Motor neuron (in vitro differentiated cells): ENCODE measurements at regions not wholly inside any gene's neighbourhood (a gene's known extent, or its start where the extent isn't known, plus 50 kb on each side); places are given as distances from the start of the nearest gene placed in this dataset.

Experiments
- ATAC-seq, 8 experiments: fragments of 200-7000 bp; cut with Tn5 transposase; replicated peaks in 6 of 8; 2 replicates each; pipeline ENCODE4 v1.8.0; 2021; ENCODE audit warnings: mild to moderate bottlenecking in 8 of 8, moderate library complexity in 8 of 8
- H3K27ac ChIP-seq, 2 donors: fragments of 250-450 bp; sonication (Bioruptor Pico); 2 replicates each; pipeline ENCODE4 v1.9.0; 2021; ENCODE audit warnings: antibody characterized with exemption in 2 of 2, mild to moderate bottlenecking in 2 of 2, moderate library complexity in 1 of 2
- H3K4me1 ChIP-seq, 2 donors: fragments of 250-450 bp; sonication (Bioruptor Pico); replicated peaks in 1 of 2; 2 replicates each; pipeline ENCODE4 v1.6.1; 2021; ENCODE audit warnings: antibody characterized with exemption in 2 of 2, mild to moderate bottlenecking in 2 of 2, moderate library complexity in 1 of 2
- H3K4me3 ChIP-seq, 5 donors: fragments of 250-450 bp; sonication (Bioruptor Pico); 2 replicates each; pipeline ENCODE4 v1.9.0; 2021; ENCODE audit warnings: antibody characterized with exemption in 5 of 5, mild to moderate bottlenecking in 5 of 5, moderate library complexity in 4 of 5
- WGBS, 10 experiments: fragments of 450-650 bp; shearing (Covaris generic); methylation state at CpG; one replicate each; pipeline ENCODE4 v1.0.0; 2022; 5-methylcytosine and 5-hydroxymethylcytosine counted together
- in situ Hi-C, 9 experiments: fragments of 400-800 bp; cut with MboI; loops; one replicate each; pipeline ENCODE4 v1.15.0; 2021; ENCODE audit warnings: low sequenced_read_pairs in 9 of 9, low pct_unique_long_range_greater_than_20kb in 2 of 9; ENCODE audit not compliant: unreplicated experiment in 9 of 9

- no peak overlapping the region for H3K27ac ChIP-seq
- in situ Hi-C loops = no loop called here
- H3K4me1 ChIP-seq = no peaks in the 10 kb centered on the region
- H3K4me3 ChIP-seq = no peak overlapping the region
- 20 to 90% methylated on average over 1 to 2 of the region's 2 CpGs; no CpG with 5 or more reads in 8 of the 10 experiments for WGBS, 10 experiments
- ATAC-seq = no peak
Measured at GRCh38 chr2:126399001-126399400, 257.0 kb upstream of the GYPC start.

- WGBS, 10 experiments = 17 to 100% (median 55%) methylated on average over 1 to 5 of the region's 5 CpGs; no CpG with 5 or more reads in 4 of the 10 experiments
- Histone ChIP-seq H3K4me1 (no peaks in the 10 kb centered on the region), H3K4me3 (no peak overlapping the region), H3K27ac (no peak overlapping the region)
- in situ Hi-C loops = no loop called here
- peak in 2 of 8 experiments; percentile 84 to 85 for ATAC-seq
Measured at GRCh38 chr2:126403039-126403628, 252.8 kb upstream of the GYPC start.

GRCh38 chr2:126406267-126406666 is 249.7 kb upstream of the GYPC start:
- in situ Hi-C loops = no loop called here
- Histone ChIP-seq H3K4me3 (no peak overlapping the region), H3K4me1 (no peaks in the 10 kb centered on the region), H3K27ac (no peak overlapping the region)
- 0 to 83% (median 67%) methylated on average over 1 to 4 of the region's 4 CpGs; no CpG with 5 or more reads in 1 of the 10 experiments for WGBS, 10 experiments
- no peak for ATAC-seq

- no peak for ATAC-seq
- H3K4me1 ChIP-seq = no peaks in the 10 kb centered on the region
- no peak overlapping the region for H3K4me3 ChIP-seq
- H3K27ac ChIP-seq = no peak overlapping the region
- in situ Hi-C loops = no loop called here
Measured at GRCh38 chr2:126408671-126409070, 247.3 kb upstream of the GYPC start.

- H3K4me3 ChIP-seq = no peak overlapping the region
- no peaks in the 10 kb centered on the region for H3K4me1 ChIP-seq
- H3K27ac ChIP-seq = no peak overlapping the region
- WGBS, 10 experiments = 0 to 100% (median 62%) methylated on average over 1 to 3 of the region's 3 CpGs
- in situ Hi-C loops = no loop called here
- ATAC-seq = no peak
Measured at GRCh38 chr2:126409850-126410249, 246.1 kb upstream of the GYPC start.

- no peak for ATAC-seq
- Histone ChIP-seq H3K4me1 (no peaks in the 10 kb centered on the region), H3K4me3 (no peak overlapping the region), H3K27ac (no peak overlapping the region)
- WGBS, 10 experiments = 0 to 90% (median 50%) methylated on average over 1 to 4 of the region's 4 CpGs; no CpG with 5 or more reads in 1 of the 10 experiments
- in situ Hi-C loops = no loop called here
Measured at GRCh38 chr2:126413079-126413478, 242.9 kb upstream of the GYPC start.

- Histone ChIP-seq H3K4me1 (no peaks in the 10 kb centered on the region), H3K27ac (no peak overlapping the region), H3K4me3 (no peak overlapping the region)
- in situ Hi-C loops = no loop called here
- no peak for ATAC-seq
Measured at GRCh38 chr2:126419403-126419802, 236.6 kb upstream of the GYPC start.

GRCh38 chr2:126425943-126426342 is 230.0 kb upstream of the GYPC start:
- Histone ChIP-seq H3K4me3 (no peak overlapping the region), H3K4me1 (peaks cover 0 to 6% of the 10 kb centered on the region in 2 donors), H3K27ac (no peak overlapping the region)
- WGBS, 10 experiments = 0 to 100% (median 50%) methylated on average over 1 of the region's 1 CpG; no CpG with 5 or more reads in 3 of the 10 experiments
- no peak for ATAC-seq
- in situ Hi-C loops = no loop called here

GRCh38 chr2:126429103-126429502 is 226.9 kb upstream of the GYPC start:
- peaks cover 0 to 6% of the 10 kb centered on the region in 2 donors for H3K4me1 ChIP-seq
- peak in 4 of 8 experiments; percentile 21 to 47 (median 34) for ATAC-seq
- H3K4me3 ChIP-seq = no peak overlapping the region
- in situ Hi-C loops = no loop called here
- H3K27ac ChIP-seq = no peak overlapping the region

GRCh38 chr2:126431136-126431535 is 224.8 kb upstream of the GYPC start:
- Histone ChIP-seq H3K27ac (no peak overlapping the region), H3K4me3 (no peak overlapping the region), H3K4me1 (peaks cover 0 to 6% of the 10 kb centered on the region in 2 donors)
- ATAC-seq = no peak
- WGBS, 10 experiments = 3 to 100% (median 91%) methylated on average over 1 to 4 of the region's 4 CpGs; no CpG with 5 or more reads in 2 of the 10 experiments
- in situ Hi-C loops = no loop called here

- in situ Hi-C loops = no loop called here
- 0 to 100% (median 87%) methylated on average over 1 of the region's 1 CpG; no CpG with 5 or more reads in 4 of the 10 experiments for WGBS, 10 experiments
- Histone ChIP-seq H3K4me1 (no peaks in the 10 kb centered on the region), H3K27ac (no peak overlapping the region), H3K4me3 (no peak overlapping the region)
- ATAC-seq = no peak
Measured at GRCh38 chr2:126436411-126436810, 219.5 kb upstream of the GYPC start.

- Histone ChIP-seq H3K4me3 (no peak overlapping the region), H3K4me1 (no peaks in the 10 kb centered on the region), H3K27ac (no peak overlapping the region)
- in situ Hi-C loops = no loop called here
- ATAC-seq = no peak
- WGBS, 10 experiments = 4 to 95% (median 75%) methylated on average over 2 to 6 of the region's 6 CpGs; no CpG with 5 or more reads in 2 of the 10 experiments
Measured at GRCh38 chr2:126437016-126437415, 218.9 kb upstream of the GYPC start.

GRCh38 chr2:126444512-126444911 is 211.4 kb upstream of the GYPC start:
- peak in 1 of 8 experiments; percentile 52 for ATAC-seq
- H3K4me3 ChIP-seq = no peak overlapping the region
- in situ Hi-C loops = no loop called here
- H3K27ac ChIP-seq = no peak overlapping the region
- 0% methylated on average over 1 of the region's 1 CpG; no CpG with 5 or more reads in 9 of the 10 experiments for WGBS, 10 experiments
- H3K4me1 ChIP-seq = no peaks in the 10 kb centered on the region

- no peak overlapping the region for H3K27ac ChIP-seq
- no peak overlapping the region for H3K4me3 ChIP-seq
- no peak for ATAC-seq
- no peaks in the 10 kb centered on the region for H3K4me1 ChIP-seq
- in situ Hi-C loops = no loop called here
- WGBS, 10 experiments = 14 to 88% (median 71%) methylated on average over 1 to 3 of the region's 3 CpGs; no CpG with 5 or more reads in 2 of the 10 experiments
Measured at GRCh38 chr2:126446106-126446695, 209.8 kb upstream of the GYPC start.
